EH (cell line): ENCODE measurements at regions not wholly inside any gene's neighbourhood (a gene's known extent, or its start where the extent isn't known, plus 50 kb on each side); places are given as distances from the start of the nearest gene placed in this dataset.

Source experiments
- DNase-seq: peaks from one replicate; pipeline ENCODE4 v3.0.0-alpha.2; 2015; ENCODE audit warnings: low read depth

- DNase-seq, result peak; percentile 35
Observed at GRCh38 chr13:34413538-34414210, 528.4 kb upstream of the NBEA start.

GRCh38 chr13:34414616-34415015 lies 527.5 kb upstream of the NBEA start:
- no peak for DNase-seq

- peak; percentile 67 for DNase-seq
Observed at GRCh38 chr13:34416971-34417380, 525.1 kb upstream of the NBEA start.

GRCh38 chr13:34417896-34418295 lies 524.2 kb upstream of the NBEA start:
- DNase-seq, result no peak

GRCh38 chr13:34419025-34419424 lies 523.0 kb upstream of the NBEA start:
- DNase-seq, result peak; percentile 30

GRCh38 chr13:34419755-34420154 lies 522.3 kb upstream of the NBEA start:
- no peak for DNase-seq

GRCh38 chr13:34420702-34421346 lies 521.2 kb upstream of the NBEA start:
- no peak for DNase-seq

GRCh38 chr13:34421347-34421719 lies 520.7 kb upstream of the NBEA start:
- no peak for DNase-seq

- DNase-seq, result no peak
Observed at GRCh38 chr13:34421858-34422475, 520.1 kb upstream of the NBEA start.

- DNase-seq, result no peak
Observed at GRCh38 chr13:34422956-34423355, 519.1 kb upstream of the NBEA start.

- DNase-seq, result no peak
Observed at GRCh38 chr13:34425327-34425949, 516.6 kb upstream of the NBEA start.

GRCh38 chr13:34428911-34429310 lies 513.2 kb upstream of the NBEA start:
- no peak for DNase-seq

- peak; percentile 53 for DNase-seq
Observed at GRCh38 chr13:34430294-34430693, 511.8 kb upstream of the NBEA start.

- DNase-seq, result no peak
Observed at GRCh38 chr13:34431827-34432581, 510.1 kb upstream of the NBEA start.

- DNase-seq, result peak; percentile 84
Observed at GRCh38 chr13:34435338-34435737, 506.7 kb upstream of the NBEA start.

- no peak for DNase-seq
Observed at GRCh38 chr13:34437873-34438272, 504.2 kb upstream of the NBEA start.

GRCh38 chr13:34452831-34453230 lies 489.2 kb upstream of the NBEA start:
- DNase-seq, result no peak

- DNase-seq, result no peak
Observed at GRCh38 chr13:34458756-34459715, 483.0 kb upstream of the NBEA start.

GRCh38 chr13:34459856-34460255 lies 482.2 kb upstream of the NBEA start:
- peak; percentile 6 for DNase-seq

- DNase-seq, result peak; percentile 82
Observed at GRCh38 chr13:34462843-34463242, 479.2 kb upstream of the NBEA start.

- DNase-seq, result no peak
Observed at GRCh38 chr13:34464011-34464410, 478.1 kb upstream of the NBEA start.
